Right lobe of liver (tissue), 6 donors: ENCODE measurements at regions not wholly inside any gene's neighbourhood (a gene's known extent, or its start where the extent isn't known, plus 50 kb on each side); places are given as distances from the start of the nearest gene placed in this dataset.
"Not testable (repeated sequence)": the region's sequence is repeated elsewhere in the genome, so short reads cannot be mapped to it uniquely, and the experiment has no call there.

Source experiments
- ATAC-seq, 4 donors: fragments of 200-7000 bp; cut with Tn5 transposase; one replicate each; pipeline ENCODE4 v1.9.1; 2020; ENCODE audit warnings: mild to moderate bottlenecking in 4 of 4, moderate library complexity in 4 of 4
- DNase-seq, 3 donors: peaks; one replicate each; pipeline ENCODE4 v3.0.0-alpha.2; 2020
- H3K27ac ChIP-seq, 3 donors: fragments of 200-600 bp; one replicate each; pipeline ENCODE4 v1.8.0; 2022
- H3K27me3 ChIP-seq, 2 donors: fragments of 200-600 bp; one replicate each; pipeline ENCODE4 v1.8.0; 2022
- H3K36me3 ChIP-seq, 4 donors: fragments of 200-600 bp; sonication (generic) in 1 of 4; one replicate each; pipeline versions ENCODE4 v1.5.1 to v1.8.0; 2017 to 2022; ENCODE audit warnings: control low read depth in 1 of 4
- H3K4me1 ChIP-seq, 4 donors: fragments of 200-600 bp; sonication (generic) in 1 of 4; one replicate each; pipeline versions ENCODE4 v1.5.1 to v1.8.0; 2017 to 2022; ENCODE audit warnings: control low read depth in 1 of 4
- H3K4me3 ChIP-seq, 3 donors: fragments of 200-600 bp; one replicate each; pipeline ENCODE4 v1.8.0; 2022
- H3K9me3 ChIP-seq, 4 donors: fragments of 200-600 bp; sonication (generic) in 1 of 4; one replicate each; pipeline versions ENCODE4 v1.5.1 to v1.8.0; 2017 to 2022; ENCODE audit warnings: control low read depth in 1 of 4
- POLR2A ChIP-seq: fragments of 450-650 bp; IDR thresholded peaks from one replicate; pipeline ENCODE4 v1.6.1; 2017; ENCODE audit warnings: antibody characterized with exemption, mild to moderate bottlenecking
- WGBS: methylation state at CpG from one replicate; pipeline ENCODE4 v1.1.6; 2018; ENCODE audit warnings: low coverage, low lambda C conversion rate; ENCODE audit not compliant: insufficient coverage; ENCODE audit errors: missing lambda C conversion rate; 5-methylcytosine and 5-hydroxymethylcytosine counted together
- intact Hi-C, 2 donors: fragments of 100-400 bp; cut with DNase I; formaldehyde crosslinking; loops; one replicate each; pipeline versions ENCODE4 v1.11.2 to v1.14.1; 2022
- TF ChIP-seq, protein P1 (sequence below), 4 donors: fragments of 200-600 bp in 3 of 4; fragments of 450-650 bp in 1 of 4; IDR thresholded peaks; one replicate each; pipeline versions ENCODE4 v1.5.1 to v1.8.0; 2016 to 2022; ENCODE audit warnings: antibody characterized with exemption in 4 of 4, mild to moderate bottlenecking in 2 of 4
- donor health status: DM: no; HTN: yes; CAD: no.
- donor health status: DM: no; HTN: no; CAD: no.
- donor health status: DM: no; HTN: no; CAD: no.
- donor health status: DM: no; HTN: yes; CAD: no.
- donor health status: DM: no; HTN: yes; CAD: no.

DNA sequence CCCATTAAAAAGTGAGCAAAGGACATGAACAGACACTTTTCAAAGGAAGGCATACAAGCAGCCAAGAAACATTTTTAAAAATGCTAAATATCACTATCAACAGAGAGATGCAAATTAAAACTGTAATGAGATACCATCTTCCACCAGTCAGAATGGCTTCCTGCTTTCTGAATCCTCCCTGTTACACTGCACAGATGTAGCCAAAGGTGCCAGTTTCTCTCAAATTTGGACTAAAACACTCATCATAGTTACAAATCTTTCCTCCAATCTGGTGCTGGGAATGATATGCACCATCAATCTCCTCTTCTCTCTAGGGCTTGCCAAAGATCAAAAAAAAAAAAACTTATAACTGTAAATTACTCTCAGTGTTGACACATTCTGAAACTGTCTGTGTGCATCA is 311.8 kb upstream of the CLEC14A start:
- TF ChIP-seq, protein P1, sequence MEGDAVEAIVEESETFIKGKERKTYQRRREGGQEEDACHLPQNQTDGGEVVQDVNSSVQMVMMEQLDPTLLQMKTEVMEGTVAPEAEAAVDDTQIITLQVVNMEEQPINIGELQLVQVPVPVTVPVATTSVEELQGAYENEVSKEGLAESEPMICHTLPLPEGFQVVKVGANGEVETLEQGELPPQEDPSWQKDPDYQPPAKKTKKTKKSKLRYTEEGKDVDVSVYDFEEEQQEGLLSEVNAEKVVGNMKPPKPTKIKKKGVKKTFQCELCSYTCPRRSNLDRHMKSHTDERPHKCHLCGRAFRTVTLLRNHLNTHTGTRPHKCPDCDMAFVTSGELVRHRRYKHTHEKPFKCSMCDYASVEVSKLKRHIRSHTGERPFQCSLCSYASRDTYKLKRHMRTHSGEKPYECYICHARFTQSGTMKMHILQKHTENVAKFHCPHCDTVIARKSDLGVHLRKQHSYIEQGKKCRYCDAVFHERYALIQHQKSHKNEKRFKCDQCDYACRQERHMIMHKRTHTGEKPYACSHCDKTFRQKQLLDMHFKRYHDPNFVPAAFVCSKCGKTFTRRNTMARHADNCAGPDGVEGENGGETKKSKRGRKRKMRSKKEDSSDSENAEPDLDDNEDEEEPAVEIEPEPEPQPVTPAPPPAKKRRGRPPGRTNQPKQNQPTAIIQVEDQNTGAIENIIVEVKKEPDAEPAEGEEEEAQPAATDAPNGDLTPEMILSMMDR (IDR thresholded peaks at IDR 0.05): no peak
- no peak for TF ChIP-seq POLR2A
- DNase-seq (no peak), ATAC-seq (no peak)
- Histone ChIP-seq H3K4me3 (no peak overlapping the region), H3K4me1 (no peaks in the 10 kb centered on the region), H3K9me3 (no peaks in the 10 kb centered on the region), H3K27me3 (no peaks in the 10 kb centered on the region), H3K27ac (no peak overlapping the region), H3K36me3 (no peaks in the 10 kb centered on the region)
- intact Hi-C loops: no loop called here

DNA sequence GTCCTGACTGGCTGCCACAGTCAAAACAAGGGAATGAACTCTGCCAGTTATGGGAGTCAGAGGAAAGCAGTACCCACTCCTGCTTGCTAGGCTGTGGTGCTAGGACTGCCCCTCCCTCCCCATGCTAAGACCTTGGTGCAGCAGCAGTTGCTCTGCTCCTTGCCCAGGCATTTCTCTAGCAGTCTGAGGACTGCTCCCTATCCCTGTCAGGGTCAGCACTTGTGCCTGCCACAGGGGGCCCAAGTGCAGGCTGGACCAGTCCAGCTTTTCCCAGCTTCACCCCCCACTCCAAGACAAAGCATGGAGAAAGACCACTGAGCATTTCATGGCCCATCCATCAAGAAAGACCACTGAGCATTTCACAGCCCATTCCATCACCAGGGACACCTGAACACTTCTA is 305.8 kb upstream of the CLEC14A start:
- ATAC-seq (no peak), DNase-seq (no peak)
- intact Hi-C loops: no loop called here
- no peak for TF ChIP-seq POLR2A
- TF ChIP-seq, protein P1 (IDR thresholded peaks at IDR 0.05): no peak
- H3K4me1 ChIP-seq: no peaks in the 10 kb centered on the region
- no peak overlapping the region for H3K4me3 ChIP-seq
- H3K27ac ChIP-seq: no peak overlapping the region
- H3K9me3 ChIP-seq: no peaks in the 10 kb centered on the region
- no peaks in the 10 kb centered on the region for H3K36me3 ChIP-seq
- H3K27me3 ChIP-seq: no peaks in the 10 kb centered on the region

DNA sequence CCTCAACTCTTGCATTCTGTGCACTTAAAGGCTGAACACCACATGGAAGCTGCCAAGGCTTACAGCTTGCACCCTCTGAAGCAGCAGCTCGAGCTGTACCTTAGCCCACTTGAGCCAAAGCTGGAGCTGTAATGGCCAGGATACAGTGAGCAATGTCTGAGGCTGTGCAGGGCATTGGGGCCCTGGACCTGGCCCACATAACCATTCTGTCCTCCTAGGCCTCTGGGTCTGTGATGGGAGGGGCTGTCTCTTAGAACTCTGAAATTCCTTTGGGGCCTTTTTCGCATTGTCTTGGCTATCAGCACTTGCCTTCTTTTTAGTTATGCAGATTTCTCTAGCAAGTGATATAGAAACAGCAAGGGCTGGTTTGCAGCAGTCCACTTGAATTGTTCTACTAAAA is 303.8 kb upstream of the CLEC14A start:
- no peak for ATAC-seq
- no peak for DNase-seq
- TF ChIP-seq, protein P1 (IDR thresholded peaks at IDR 0.05): no peak
- no peak for TF ChIP-seq POLR2A
- no peaks in the 10 kb centered on the region for H3K36me3 ChIP-seq
- H3K9me3 ChIP-seq: no peaks in the 10 kb centered on the region
- WGBS: 70% methylated on average over 2 of the region's 2 CpGs
- H3K27ac ChIP-seq: no peak overlapping the region
- no peak overlapping the region for H3K4me3 ChIP-seq
- intact Hi-C loops: no loop called here
- H3K4me1 ChIP-seq: no peaks in the 10 kb centered on the region
- H3K27me3 ChIP-seq: no peaks in the 10 kb centered on the region

DNA sequence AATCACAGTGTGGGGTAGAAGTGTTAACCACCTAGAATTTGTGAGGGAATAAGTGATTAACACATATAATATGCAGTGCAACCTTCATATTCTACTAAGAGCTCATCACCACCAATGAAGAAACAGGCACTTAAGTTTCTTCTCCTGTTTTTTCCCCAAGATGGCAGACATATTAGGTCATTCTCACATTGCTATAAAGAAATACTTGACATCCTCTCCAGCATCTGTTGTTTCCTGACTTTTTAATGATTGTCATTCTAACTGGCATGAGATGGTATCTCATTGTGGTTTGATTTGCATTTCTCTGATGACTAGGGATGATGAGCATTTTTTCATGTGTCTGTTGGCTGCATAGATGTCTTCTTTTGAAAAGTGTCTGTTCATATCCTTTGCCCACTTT is 301.5 kb upstream of the CLEC14A start:
- ATAC-seq, H3K4me1 ChIP-seq, H3K4me3 ChIP-seq, H3K27me3 ChIP-seq, intact Hi-C loops, H3K36me3 ChIP-seq, H3K9me3 ChIP-seq, H3K27ac ChIP-seq, DNase-seq: not testable (repeated sequence)

DNA sequence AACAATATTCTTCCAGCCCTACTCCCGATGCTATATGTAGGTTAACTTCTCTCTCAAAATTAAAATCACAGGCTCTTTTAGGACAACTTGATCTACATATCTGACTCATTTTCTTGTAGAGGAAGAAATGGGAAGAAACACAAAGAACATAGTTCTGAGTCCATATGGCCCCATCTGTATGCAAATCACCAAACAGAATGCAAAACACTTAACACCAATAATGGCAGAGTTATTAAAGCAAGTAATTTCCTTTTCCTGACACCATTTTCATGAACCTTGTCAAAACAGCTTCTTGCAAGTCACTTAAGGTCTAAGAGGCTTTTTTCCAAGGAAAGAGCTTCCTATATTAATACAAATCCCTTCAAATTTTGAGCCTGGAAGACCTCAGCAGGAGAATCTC is 300.4 kb upstream of the CLEC14A start:
- WGBS: 75% methylated on average over 1 of the region's 1 CpG
- Histone ChIP-seq H3K4me3 (no peak overlapping the region), H3K27me3 (no peaks in the 10 kb centered on the region), H3K36me3 (no peaks in the 10 kb centered on the region), H3K9me3 (no peaks in the 10 kb centered on the region), H3K27ac (no peak overlapping the region), H3K4me1 (no peaks in the 10 kb centered on the region)
- intact Hi-C loops: no loop called here
- no peak for DNase-seq
- TF ChIP-seq POLR2A: no peak
- TF ChIP-seq, protein P1 (IDR thresholded peaks at IDR 0.05): no peak
- ATAC-seq: no peak
